Osteoblast (primary cell): ENCODE measurements at regions not wholly inside any gene's neighbourhood (a gene's known extent, or its start where the extent isn't known, plus 50 kb on each side); places are given as distances from the start of the nearest gene placed in this dataset.
"Not testable (repeated sequence)": the region's sequence is repeated elsewhere in the genome, so short reads cannot be mapped to it uniquely, and the experiment has no call there.

Source experiments
- DNase-seq: peaks from one replicate; pipeline ENCODE4 v3.0.0; 2011; ENCODE audit warnings: low spot score, mixed read lengths; ENCODE audit not compliant: insufficient read length; ENCODE audit errors: missing footprints
- H2AFZ ChIP-seq: 2 replicates; pipeline ENCODE4 v1.6.0; 2011; ENCODE audit warnings: mild to moderate bottlenecking, low read length
- H3K27ac ChIP-seq: 2 replicates; pipeline ENCODE4 v1.5.1; 2011; ENCODE audit warnings: mild to moderate bottlenecking, low read depth, low read length, moderate library complexity
- H3K27me3 ChIP-seq: 2 replicates; pipeline ENCODE4 v1.6.0; 2012; ENCODE audit warnings: mild to moderate bottlenecking, control low read depth, inconsistent platforms, low read length, moderate library complexity; ENCODE audit not compliant: insufficient read depth
- H3K36me3 ChIP-seq: 2 replicates; pipeline ENCODE4 v1.5.1; 2011; ENCODE audit warnings: mild to moderate bottlenecking, low read length, control low read depth, moderate library complexity; ENCODE audit not compliant: insufficient read depth
- H3K4me1 ChIP-seq: 2 replicates; pipeline ENCODE4 v1.5.1; 2011; ENCODE audit warnings: mild to moderate bottlenecking, low read length, control low read depth, moderate library complexity; ENCODE audit not compliant: insufficient read depth
- H3K4me2 ChIP-seq: 2 replicates; pipeline ENCODE4 v1.6.0; 2011; ENCODE audit warnings: mild to moderate bottlenecking, low read length; ENCODE audit not compliant: insufficient read depth
- H3K4me3 ChIP-seq: fragments of 200-600 bp; sonication (generic); 3 replicates; pipeline ENCODE4 v1.5.1; 2012; ENCODE audit warnings: mild to moderate bottlenecking, low read length, inconsistent platforms; ENCODE audit not compliant: insufficient read depth
- H3K79me2 ChIP-seq: 2 replicates; pipeline ENCODE4 v1.6.0; 2012; ENCODE audit warnings: mild to moderate bottlenecking, low read length, control low read depth, inconsistent platforms; ENCODE audit not compliant: insufficient read depth
- H3K9me3 ChIP-seq: 2 replicates; pipeline ENCODE4 v1.5.1; 2011; ENCODE audit warnings: low read depth, low read length, control low read depth
- H4K20me1 ChIP-seq: 2 replicates; pipeline ENCODE4 v1.6.0; 2012; ENCODE audit warnings: mild to moderate bottlenecking, low read length, control low read depth; ENCODE audit not compliant: insufficient read depth
- CTCF ChIP-seq: IDR thresholded peaks from 2 replicates; pipeline ENCODE4 v1.5.1; 2011; ENCODE audit warnings: mild to moderate bottlenecking, low read depth, low read length, moderate library complexity; ENCODE audit errors: extremely low read depth

DNA sequence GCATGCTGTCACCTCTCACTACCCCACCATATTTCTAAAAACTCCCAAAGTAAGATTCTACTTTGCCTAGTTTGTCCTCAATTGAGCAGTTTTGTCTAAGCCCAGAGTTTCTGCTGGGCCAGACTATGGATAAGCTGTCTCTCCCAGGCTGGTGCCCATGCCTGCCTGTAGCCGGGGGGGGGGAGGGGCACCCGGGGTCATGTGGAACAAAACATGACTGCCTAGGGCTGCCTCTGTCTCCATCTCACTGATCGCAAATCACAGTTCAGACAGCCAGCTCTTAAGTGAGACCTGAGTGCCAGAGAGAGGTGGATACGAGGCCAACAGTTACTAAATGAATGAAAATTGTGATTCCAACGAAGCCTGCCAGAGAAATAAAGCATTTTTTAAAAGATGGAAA, 78.8 kb upstream of the RPRML start:
- no peak overlapping the region for H3K4me3 ChIP-seq
- TF ChIP-seq CTCF = no peak
- H3K36me3 ChIP-seq = peaks cover 22% of the 10 kb centered on the region
- no peaks in the 10 kb centered on the region for H3K79me2 ChIP-seq
- DNase-seq = no peak
- H3K27ac ChIP-seq = no peak overlapping the region
- H3K4me1 ChIP-seq = no peaks in the 10 kb centered on the region
- H3K4me2 ChIP-seq = no peak overlapping the region
- no peaks in the 10 kb centered on the region for H3K27me3 ChIP-seq
- H3K9me3 ChIP-seq = no peaks in the 10 kb centered on the region
- peaks cover 3% of the 10 kb centered on the region for H4K20me1 ChIP-seq
- no peak overlapping the region for H2AFZ ChIP-seq

DNA sequence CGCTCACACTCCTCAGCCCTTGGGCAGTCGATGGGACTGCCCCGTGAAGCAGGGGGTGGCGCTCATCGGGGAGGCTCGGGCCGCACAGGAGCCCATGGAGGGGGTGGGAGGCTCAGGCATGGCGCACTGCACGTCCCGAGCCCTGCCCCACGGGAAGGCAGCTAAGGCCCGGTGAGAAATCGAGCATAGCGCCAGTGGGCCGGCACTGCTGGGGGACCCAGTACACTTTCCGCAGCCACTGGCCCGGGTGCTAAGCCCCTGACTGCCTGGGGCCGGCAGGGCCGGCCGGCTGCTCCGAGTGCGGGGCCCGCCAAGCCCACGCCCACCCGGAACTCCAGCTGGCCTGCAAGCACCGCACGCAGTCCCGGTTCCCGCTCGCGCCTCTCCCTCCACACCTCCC, 78.2 kb upstream of the RPRML start:
- not testable (repeated sequence) for H4K20me1 ChIP-seq, H3K4me2 ChIP-seq, H3K27ac ChIP-seq, H3K4me3 ChIP-seq, H2AFZ ChIP-seq, H3K9me3 ChIP-seq, H3K79me2 ChIP-seq, DNase-seq, H3K4me1 ChIP-seq, H3K27me3 ChIP-seq
- peaks cover 23% of the 10 kb centered on the region for H3K36me3 ChIP-seq

DNA sequence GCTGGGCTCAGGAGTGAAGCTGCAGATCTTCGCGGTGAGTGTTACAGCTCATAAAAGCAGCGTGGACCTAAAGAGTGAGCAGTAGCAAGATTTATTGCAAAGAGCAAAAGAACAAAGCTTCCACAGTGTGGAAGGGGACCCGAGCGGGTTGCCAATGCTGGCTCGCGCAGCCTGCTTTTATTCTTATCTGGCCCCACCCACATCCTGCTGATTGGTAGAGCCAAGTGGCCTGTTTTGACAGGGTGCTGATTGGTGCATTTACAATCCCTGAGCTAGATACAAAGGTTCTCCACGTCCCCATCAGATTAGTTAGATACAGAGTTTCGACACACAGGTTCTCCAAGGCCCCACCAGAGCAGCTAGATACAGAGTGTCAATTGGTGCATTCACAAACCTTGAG, 77.6 kb upstream of the RPRML start:
- not testable (repeated sequence) for H3K27me3 ChIP-seq, H3K4me2 ChIP-seq, H3K4me3 ChIP-seq, H3K79me2 ChIP-seq, H3K27ac ChIP-seq, H3K4me1 ChIP-seq, DNase-seq, H3K9me3 ChIP-seq, H4K20me1 ChIP-seq, H2AFZ ChIP-seq
- H3K36me3 ChIP-seq = peaks cover 23% of the 10 kb centered on the region
